NCI-H2029 treated with DMSO at 0.1 percent for 48 hours (cell line): ENCODE measurements at regions not wholly inside any gene's neighbourhood (a gene's known extent, or its start where the extent isn't known, plus 50 kb on each side); places are given as distances from the start of the nearest gene placed in this dataset.
"Not testable (repeated sequence)": the region's sequence is repeated elsewhere in the genome, so short reads cannot be mapped to it uniquely, and the experiment has no call there.

Experiments
- DNase-seq: peaks from one replicate; lab custom pipeline; 2025; lab: John Stamatoyannopoulos, UW

DNA sequence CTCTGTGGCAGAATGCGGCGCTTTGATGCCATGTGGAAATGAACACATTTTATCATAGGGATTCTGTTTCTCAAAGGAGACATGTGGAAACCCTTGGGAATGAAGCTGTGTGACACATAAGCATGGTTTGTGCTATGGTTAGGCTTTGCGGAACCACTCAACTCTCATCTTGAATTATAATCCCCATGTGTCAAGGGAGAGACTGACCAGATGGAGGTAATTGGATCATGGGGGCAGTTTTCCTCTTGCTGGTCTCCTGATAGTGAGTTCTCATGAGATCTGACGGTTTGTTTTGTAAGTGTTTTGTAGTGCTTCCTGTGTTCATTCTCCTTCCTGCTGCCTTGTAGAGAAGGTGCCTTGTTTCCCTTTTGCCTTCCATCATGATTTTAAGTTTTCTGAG, 1109.2 kb upstream of the ALCAM start:
- no peak for DNase-seq

GRCh38 chr3:104263477-104263876, 1103.2 kb upstream of the ALCAM start:
- no peak for DNase-seq

GRCh38 chr3:104266219-104266618, 1100.5 kb upstream of the ALCAM start:
- DNase-seq, result not testable (repeated sequence)

DNA sequence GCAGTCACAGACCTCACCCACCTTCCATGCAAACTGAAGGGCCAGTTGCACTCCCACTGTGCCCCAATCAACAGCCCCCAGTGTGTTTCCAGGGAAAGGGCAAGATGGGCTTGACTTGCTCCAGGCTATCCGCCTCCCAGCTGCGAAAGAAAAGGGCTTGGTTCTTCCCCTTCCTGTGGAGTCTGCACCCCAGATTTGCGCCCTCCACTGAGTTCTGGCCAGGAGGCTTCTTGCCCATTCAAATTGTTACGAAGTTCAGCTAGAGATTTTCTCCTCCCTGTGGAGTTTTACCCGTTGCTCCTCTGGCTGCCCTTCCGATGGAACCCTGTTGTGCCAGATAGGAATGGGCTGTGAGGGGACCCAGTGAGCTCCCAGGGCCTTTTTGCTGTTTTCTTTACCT, 1096.9 kb upstream of the ALCAM start:
- no peak for DNase-seq

GRCh38 chr3:104273046-104273649, 1093.6 kb upstream of the ALCAM start:
- peak; percentile 26 for DNase-seq

- no peak for DNase-seq
Observed at GRCh38 chr3:104275199-104275598, 1091.5 kb upstream of the ALCAM start.

DNA sequence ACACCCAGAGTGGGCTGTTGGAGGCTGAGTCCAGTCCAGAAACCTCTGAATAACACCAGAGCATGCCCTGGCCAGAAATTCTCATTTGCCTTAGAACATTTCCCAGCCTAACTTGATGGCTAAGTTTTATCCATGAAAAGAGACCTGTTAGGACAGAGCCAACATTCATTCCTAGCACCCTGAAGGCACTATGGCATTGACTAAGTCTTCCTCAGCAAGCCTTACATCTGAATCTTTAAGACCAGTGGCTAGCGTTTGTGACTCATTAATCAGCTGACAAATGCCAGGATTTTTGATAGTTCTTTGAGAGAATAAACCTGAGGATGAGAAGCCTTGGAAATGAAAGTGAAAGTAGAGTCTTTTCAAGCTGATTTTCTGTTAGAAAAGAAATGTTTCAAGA, 1087.1 kb upstream of the ALCAM start:
- no peak for DNase-seq

GRCh38 chr3:104281713-104282112, 1085.0 kb upstream of the ALCAM start:
- DNase-seq, result no peak

- DNase-seq, result no peak
Observed at GRCh38 chr3:104286645-104287044, 1080.1 kb upstream of the ALCAM start.

DNA sequence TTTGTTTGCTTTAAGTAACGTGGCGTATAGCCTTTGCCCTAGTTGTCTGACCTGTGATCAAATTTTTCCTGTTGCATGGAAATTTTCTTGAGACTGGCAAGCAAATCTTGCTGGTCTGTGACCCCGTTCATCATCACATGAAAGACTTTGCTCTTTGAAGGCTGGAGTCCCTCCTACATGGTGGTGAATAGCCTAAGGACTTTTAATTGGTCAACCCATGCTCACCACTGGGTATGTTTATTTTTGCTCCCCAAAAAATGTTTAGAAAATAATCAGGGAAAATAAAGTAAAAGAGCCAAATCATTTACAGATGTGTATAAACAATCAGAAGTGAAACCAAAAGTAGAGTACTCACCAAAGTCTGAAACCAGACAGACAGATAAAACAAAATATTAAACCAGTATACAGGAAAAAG, 1075.3 kb upstream of the ALCAM start:
- DNase-seq, result no peak

DNA sequence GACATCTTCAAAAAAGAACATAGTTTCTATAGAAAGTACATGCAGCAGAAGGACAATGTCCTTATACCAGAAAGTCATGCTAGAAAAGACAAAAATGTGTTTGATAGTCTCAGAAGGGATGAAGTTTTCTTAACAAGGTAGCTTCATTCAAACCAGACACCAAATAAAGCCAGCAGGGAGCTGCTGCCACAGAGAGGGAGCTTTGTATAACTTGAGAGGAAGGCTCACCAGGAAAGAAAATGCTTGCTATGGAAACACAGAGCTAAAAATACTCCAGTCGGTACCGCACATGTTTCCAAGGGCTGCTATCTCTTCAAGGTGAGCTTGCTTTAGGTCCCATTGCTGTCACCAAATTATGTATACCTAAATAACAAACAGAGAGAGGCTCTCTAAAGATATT, 1074.8 kb upstream of the ALCAM start:
- DNase-seq, result no peak

GRCh38 chr3:104297617-104298016, 1069.1 kb upstream of the ALCAM start:
- no peak for DNase-seq

GRCh38 chr3:104298662-104299061, 1068.0 kb upstream of the ALCAM start:
- no peak for DNase-seq

GRCh38 chr3:104316118-104316517, 1050.6 kb upstream of the ALCAM start:
- DNase-seq, result no peak

GRCh38 chr3:104323226-104323625, 1043.5 kb upstream of the ALCAM start:
- DNase-seq, result no peak

DNA sequence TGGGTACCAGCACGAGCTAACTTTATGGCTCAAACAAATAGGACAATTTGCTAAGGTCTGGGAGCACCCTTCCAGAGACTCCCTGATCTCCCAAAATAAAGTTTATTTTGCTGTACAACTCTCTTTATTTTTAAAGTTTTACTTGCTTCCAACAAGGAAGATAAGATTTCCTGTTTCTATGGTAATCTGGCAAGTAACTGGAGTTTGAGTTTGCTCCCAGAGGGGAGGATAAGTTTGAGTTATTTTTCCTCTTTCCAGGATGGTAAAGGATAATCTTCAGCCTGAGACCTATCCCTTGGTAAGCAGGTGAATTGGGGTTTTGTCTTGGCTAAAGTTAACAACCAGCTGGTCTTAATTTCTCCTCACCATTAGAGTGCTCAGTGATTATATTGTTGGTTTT, 1019.4 kb upstream of the ALCAM start:
- DNase-seq, result no peak

DNA sequence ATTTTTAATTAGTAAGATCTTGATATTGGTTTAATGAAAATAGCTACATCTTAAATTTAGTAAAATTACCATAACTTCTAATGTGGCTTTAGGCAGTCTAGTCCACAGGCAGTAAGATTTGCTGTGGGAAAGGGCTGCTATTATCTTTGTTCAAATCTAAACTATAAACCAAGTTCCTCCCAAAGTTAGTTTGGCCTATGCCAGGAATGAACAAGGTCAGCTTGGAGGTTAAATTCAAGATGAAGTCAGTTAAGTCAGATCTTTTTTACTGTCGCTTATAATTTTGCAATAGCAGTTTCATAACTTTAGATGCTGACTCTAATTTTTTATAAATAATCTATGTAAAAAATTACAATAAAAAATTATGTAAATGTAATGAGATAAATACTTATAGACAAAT, 1016.9 kb upstream of the ALCAM start:
- no peak for DNase-seq

DNA sequence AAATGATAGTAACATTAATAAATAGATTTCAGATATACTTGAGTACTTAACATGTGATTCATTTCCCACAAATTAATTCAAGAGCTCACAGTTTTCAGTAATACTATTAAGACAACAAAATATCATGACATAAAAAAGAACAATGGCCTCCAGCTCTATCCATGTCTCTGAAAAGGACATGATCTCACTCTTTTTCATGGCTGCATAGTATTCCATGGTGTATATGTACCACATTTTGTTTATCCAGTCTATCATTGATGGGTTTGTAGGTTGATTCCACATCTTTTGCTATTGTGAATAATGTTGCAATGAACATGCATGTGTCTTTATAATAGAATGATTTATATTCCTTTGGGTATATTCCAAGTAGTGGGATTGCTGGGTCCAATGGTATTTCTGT, 1012.8 kb upstream of the ALCAM start:
- no peak for DNase-seq

DNA sequence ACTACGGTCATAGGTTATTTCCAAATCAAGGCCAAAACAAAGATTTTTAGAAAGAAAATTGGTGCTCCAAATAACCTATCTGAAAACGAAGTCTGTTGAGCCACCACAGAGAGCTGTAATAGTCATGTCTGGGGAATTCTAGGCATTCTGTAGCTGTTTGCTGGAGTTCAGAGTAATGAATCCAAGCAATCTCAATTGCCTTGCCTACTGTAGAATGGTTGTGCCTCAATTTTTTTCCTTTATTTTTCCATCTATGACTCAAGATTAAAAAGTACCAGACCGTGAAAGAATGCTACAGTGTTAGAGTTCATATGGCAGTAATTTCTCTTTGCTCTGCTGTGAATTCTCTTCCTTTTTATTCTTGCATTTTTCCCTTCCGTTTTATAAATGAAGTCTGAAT, 1007.2 kb upstream of the ALCAM start:
- no peak for DNase-seq

- no peak for DNase-seq
Observed at GRCh38 chr3:104360038-104360437, 1006.7 kb upstream of the ALCAM start.

DNA sequence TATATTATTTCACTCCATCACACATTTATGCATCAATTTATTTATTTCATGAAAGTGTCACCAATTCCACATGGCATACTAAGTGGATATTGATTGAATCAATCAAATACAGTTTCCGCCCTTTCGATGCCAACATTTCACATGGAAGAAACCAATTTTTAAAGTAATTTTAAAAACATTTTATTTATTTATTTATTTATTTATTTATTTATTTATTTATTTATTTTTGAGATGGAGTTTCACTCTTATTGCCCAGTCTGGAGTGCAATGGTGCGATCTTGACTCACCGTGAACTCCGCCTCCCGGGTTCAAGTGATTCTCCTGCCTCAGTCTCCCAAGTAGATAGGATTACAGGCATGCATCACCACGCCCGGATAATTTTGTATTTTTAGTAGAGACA, 1005.0 kb upstream of the ALCAM start:
- not testable (repeated sequence) for DNase-seq

GRCh38 chr3:104362319-104362718, 1004.4 kb upstream of the ALCAM start:
- DNase-seq, result no peak

- DNase-seq, result no peak
Observed at GRCh38 chr3:104367000-104367399, 999.7 kb upstream of the ALCAM start.

- DNase-seq, result no peak
Observed at GRCh38 chr3:104368760-104369159, 997.9 kb upstream of the ALCAM start.

DNA sequence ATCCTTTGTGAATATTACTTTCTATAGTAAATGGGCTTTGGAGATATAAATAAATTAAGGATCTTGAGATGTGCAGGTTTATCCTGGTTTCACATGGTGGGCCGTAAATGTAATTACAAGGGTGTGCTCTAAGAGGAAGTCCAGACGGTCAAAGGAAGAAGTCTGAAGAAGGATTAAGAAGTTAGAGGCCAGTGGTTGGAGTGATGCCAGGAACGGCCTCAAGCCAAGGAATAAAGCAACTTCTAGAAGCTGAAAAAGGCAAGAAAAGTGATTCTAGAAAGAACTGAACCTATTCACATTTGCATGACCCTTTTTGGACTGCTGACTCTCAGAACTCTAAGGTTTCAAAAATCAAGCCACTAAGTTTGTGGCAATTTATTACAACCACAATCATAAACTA, 981.3 kb upstream of the ALCAM start:
- no peak for DNase-seq
